GM12892 (cell line): ENCODE measurements at regions not wholly inside any gene's neighbourhood (a gene's known extent, or its start where the extent isn't known, plus 50 kb on each side); places are given as distances from the start of the nearest gene placed in this dataset.
A peak's percentile ranks its signal among the peaks of the same experiment; 100 is the strongest.

Source experiments
- DNase-seq: peaks from one replicate; pipeline ENCODE4 v3.0.0; 2011; ENCODE audit not compliant: insufficient read length
- FAIRE-seq: peaks from 2 replicates; lab custom pipeline; 2011; peaks lifted over from hg19 to GRCh38; lab: Jason Lieb, UNC
- POLR2A ChIP-seq: IDR thresholded peaks from 2 replicates; pipeline ENCODE4 v1.6.1; 2011; ENCODE audit warnings: low read depth, low read length, control low read depth
- POLR2AphosphoS5 ChIP-seq: IDR thresholded peaks from 2 replicates; pipeline ENCODE4 v1.6.1; 2011; ENCODE audit warnings: low read depth, low read length, control low read depth
- TAF1 ChIP-seq: IDR thresholded peaks from 2 replicates; pipeline ENCODE4 v1.6.1; 2011; ENCODE audit warnings: low read depth, mild to moderate bottlenecking, control low read depth, low read length, borderline replicate concordance

- FAIRE-seq, result peak; percentile 90
- no peak for TF ChIP-seq POLR2A
- no peak for TF ChIP-seq POLR2AphosphoS5
- no peak for TF ChIP-seq TAF1
- DNase-seq, result peak; percentile 88
These were observed 81.1 kb downstream of the RTP5 start for GRCh38 chr2:241950413-241951315.

- TF ChIP-seq POLR2AphosphoS5 (no peak), TAF1 (no peak), POLR2A (no peak)
- FAIRE-seq (peak; percentile 21), DNase-seq (no peak)
These were observed 81.8 kb downstream of the RTP5 start for GRCh38 chr2:241951316-241951700.

GRCh38 chr2:241951920-241952319, 82.4 kb downstream of the RTP5 start:
- TF ChIP-seq POLR2A (no peak), POLR2AphosphoS5 (no peak), TAF1 (no peak)
- FAIRE-seq, result no peak
- no peak for DNase-seq

GRCh38 chr2:241952816-241953215, 83.3 kb downstream of the RTP5 start:
- no peak for DNase-seq
- TF ChIP-seq TAF1 (no peak), POLR2A (no peak), POLR2AphosphoS5 (no peak)
- no peak for FAIRE-seq

- FAIRE-seq, result no peak
- DNase-seq, result no peak
- no peak for TF ChIP-seq POLR2AphosphoS5
These were observed 83.9 kb downstream of the RTP5 start for GRCh38 chr2:241953324-241953928.

- no peak for TF ChIP-seq POLR2AphosphoS5
- no peak for TF ChIP-seq POLR2A
- no peak for TF ChIP-seq TAF1
- DNase-seq (no peak), FAIRE-seq (no peak)
These were observed 87.1 kb downstream of the RTP5 start for GRCh38 chr2:241956521-241957110.

GRCh38 chr2:241957276-241957675, 87.7 kb downstream of the RTP5 start:
- FAIRE-seq (no peak), DNase-seq (no peak)
- TF ChIP-seq POLR2A, result no peak
- no peak for TF ChIP-seq TAF1
- TF ChIP-seq POLR2AphosphoS5, result no peak

- TF ChIP-seq POLR2A, result no peak
- FAIRE-seq (no peak), DNase-seq (no peak)
These were observed 89.5 kb downstream of the RTP5 start for GRCh38 chr2:241958818-241959545.

GRCh38 chr2:241959751-241960269, 90.3 kb downstream of the RTP5 start:
- DNase-seq (no peak), FAIRE-seq (no peak)
- TF ChIP-seq POLR2A, result no peak
- no peak for TF ChIP-seq POLR2AphosphoS5

- DNase-seq (no peak), FAIRE-seq (no peak)
- TF ChIP-seq TAF1 (no peak), POLR2A (no peak)
These were observed 91.9 kb downstream of the RTP5 start for GRCh38 chr2:241961454-241961853.

- DNase-seq, result no peak
- no peak for FAIRE-seq
- TF ChIP-seq TAF1, result no peak
- no peak for TF ChIP-seq POLR2AphosphoS5
- TF ChIP-seq POLR2A, result no peak
These were observed 94.6 kb downstream of the RTP5 start for GRCh38 chr2:241964133-241964532.
